ENCODE measurements at regions not wholly inside any gene's neighbourhood (a gene's known extent, or its start where the extent isn't known, plus 50 kb on each side); places are given as distances from the start of the nearest gene placed in this dataset.

GRCh38 chr14:56352999-56353398 lies 226.6 kb upstream of the TMEM260 start:
- TF ChIP-seq RAD21 (IDR thresholded peaks at IDR 0.05; ENCODE audit: low read length) = no peak
- no peak for TF ChIP-seq POLR2A (IDR thresholded peaks at IDR 0.05; ENCODE audit: low read depth, low read length)
- TF ChIP-seq CTCF (conservative IDR thresholded peaks at IDR 0.05; ENCODE audit: low read depth, low read length) = no peak
- TF ChIP-seq BHLHE40 (IDR thresholded peaks at IDR 0.05; ENCODE audit: low read depth, low read length) = no peak
- TF ChIP-seq RFX5 (IDR thresholded peaks at IDR 0.05; ENCODE audit: low read depth, low read length) = no peak
- no peak for TF ChIP-seq CEBPB (IDR thresholded peaks at IDR 0.05; ENCODE audit: low read depth, low read length)
- TF ChIP-seq CHD1 (IDR thresholded peaks at IDR 0.05; ENCODE audit: low read depth, low read length) = no peak
- no peak for TF ChIP-seq SMC3 (IDR thresholded peaks at IDR 0.05; ENCODE audit: low read depth, low read length)
